Activated T-helper 2 cell treated with anti-CD3 and anti-CD28 coated beads, Interferon-gamma antibody, Interleukin-2, Interleukin-4, amounts not matched to agents 10 μg/mL and 5 μg/mL and 100 μg/mL, durations not matched to agents 14 hours and 24 hours and 36 hours (primary cell): ENCODE measurements at regions not wholly inside any gene's neighbourhood (a gene's known extent, or its start where the extent isn't known, plus 50 kb on each side); places are given as distances from the start of the nearest gene placed in this dataset.

Experiments
- DNase-seq: peaks from one replicate; pipeline ENCODE4 v3.0.0; 2021; ENCODE audit warnings: low spot score
- H3K27ac Mint-ChIP-seq: one replicate; pipeline ENCODE4 v1.8.0; 2021; ENCODE audit warnings: mixed read lengths
- H3K27me3 Mint-ChIP-seq: one replicate; pipeline ENCODE4 v1.8.0; 2021; ENCODE audit warnings: low read depth, mixed read lengths
- H3K36me3 Mint-ChIP-seq: one replicate; pipeline ENCODE4 v1.8.0; 2021; ENCODE audit warnings: low read depth, mixed read lengths
- H3K4me1 Mint-ChIP-seq: one replicate; pipeline ENCODE4 v1.8.0; 2021; ENCODE audit warnings: low read depth, mixed read lengths
- H3K4me3 Mint-ChIP-seq: one replicate; pipeline ENCODE4 v1.8.0; 2021; ENCODE audit warnings: low read depth, mild to moderate bottlenecking, moderate library complexity, mixed read lengths
- H3K9me3 Mint-ChIP-seq: one replicate; pipeline ENCODE4 v1.8.0; 2021; ENCODE audit warnings: mixed read lengths
- intact Hi-C: fragments of 100-400 bp; cut with micrococcal nuclease; formaldehyde crosslinking; loops from one replicate; pipeline ENCODE4 v1.15.1; 2023

- no peak for DNase-seq
- H3K27me3 Mint-ChIP-seq: no peaks in the 10 kb centered on the region
- no peak overlapping the region for H3K4me3 Mint-ChIP-seq
- intact Hi-C loops: no loop called here
- no peaks in the 10 kb centered on the region for H3K36me3 Mint-ChIP-seq
- H3K4me1 Mint-ChIP-seq: peaks cover 4% of the 10 kb centered on the region
- H3K27ac Mint-ChIP-seq: no peak overlapping the region
- no peaks in the 10 kb centered on the region for H3K9me3 Mint-ChIP-seq
These were observed 283.8 kb upstream of the TMEM161B start for GRCh38 chr5:88552426-88552825.

- Mint-ChIP-seq H3K27me3 (peaks cover 2% of the 10 kb centered on the region), H3K36me3 (no peaks in the 10 kb centered on the region), H3K4me3 (no peak overlapping the region), H3K27ac (no peak overlapping the region), H3K4me1 (peaks cover 4% of the 10 kb centered on the region), H3K9me3 (no peaks in the 10 kb centered on the region)
- intact Hi-C loops: no loop called here
- no peak for DNase-seq
These were observed 283.2 kb upstream of the TMEM161B start for GRCh38 chr5:88551724-88552345.

GRCh38 chr5:88550736-88551135 is 282.1 kb upstream of the TMEM161B start:
- intact Hi-C loops: no loop called here
- Mint-ChIP-seq H3K27ac (no peak overlapping the region), H3K4me3 (no peak overlapping the region), H3K27me3 (peaks cover 2% of the 10 kb centered on the region), H3K9me3 (no peaks in the 10 kb centered on the region), H3K36me3 (no peaks in the 10 kb centered on the region), H3K4me1 (peaks cover 3% of the 10 kb centered on the region)
- DNase-seq: no peak

- Mint-ChIP-seq H3K27ac (no peak overlapping the region), H3K4me1 (no peaks in the 10 kb centered on the region), H3K4me3 (no peak overlapping the region), H3K36me3 (no peaks in the 10 kb centered on the region), H3K9me3 (no peaks in the 10 kb centered on the region), H3K27me3 (peaks cover 3% of the 10 kb centered on the region)
- intact Hi-C loops: no loop called here
- no peak for DNase-seq
These were observed 279.6 kb upstream of the TMEM161B start for GRCh38 chr5:88548136-88548805.

GRCh38 chr5:88545338-88545737 is 276.7 kb upstream of the TMEM161B start:
- no peak for DNase-seq
- Mint-ChIP-seq H3K9me3 (no peaks in the 10 kb centered on the region), H3K4me3 (no peak overlapping the region), H3K4me1 (no peaks in the 10 kb centered on the region), H3K27ac (no peak overlapping the region), H3K27me3 (peaks cover 3% of the 10 kb centered on the region), H3K36me3 (no peaks in the 10 kb centered on the region)
- intact Hi-C loops: no loop called here

GRCh38 chr5:88544671-88545070 is 276.0 kb upstream of the TMEM161B start:
- intact Hi-C loops: no loop called here
- H3K27me3 Mint-ChIP-seq: peaks cover 3% of the 10 kb centered on the region
- no peaks in the 10 kb centered on the region for H3K36me3 Mint-ChIP-seq
- H3K4me1 Mint-ChIP-seq: no peaks in the 10 kb centered on the region
- no peaks in the 10 kb centered on the region for H3K9me3 Mint-ChIP-seq
- no peak overlapping the region for H3K27ac Mint-ChIP-seq
- no peak for DNase-seq
- no peak overlapping the region for H3K4me3 Mint-ChIP-seq

- Mint-ChIP-seq H3K27ac (no peak overlapping the region), H3K9me3 (no peaks in the 10 kb centered on the region), H3K4me1 (no peaks in the 10 kb centered on the region), H3K4me3 (no peak overlapping the region), H3K27me3 (peaks cover 6% of the 10 kb centered on the region), H3K36me3 (no peaks in the 10 kb centered on the region)
- intact Hi-C loops: no loop called here
- DNase-seq: no peak
These were observed 275.5 kb upstream of the TMEM161B start for GRCh38 chr5:88544136-88544645.

GRCh38 chr5:88542786-88543185 is 274.1 kb upstream of the TMEM161B start:
- DNase-seq: no peak
- H3K4me1 Mint-ChIP-seq: no peaks in the 10 kb centered on the region
- no peak overlapping the region for H3K27ac Mint-ChIP-seq
- intact Hi-C loops: no loop called here
- no peaks in the 10 kb centered on the region for H3K36me3 Mint-ChIP-seq
- no peak overlapping the region for H3K4me3 Mint-ChIP-seq
- H3K27me3 Mint-ChIP-seq: peaks cover 7% of the 10 kb centered on the region
- H3K9me3 Mint-ChIP-seq: no peaks in the 10 kb centered on the region

GRCh38 chr5:88540471-88541115 is 271.9 kb upstream of the TMEM161B start:
- H3K4me3 Mint-ChIP-seq: no peak overlapping the region
- no peaks in the 10 kb centered on the region for H3K4me1 Mint-ChIP-seq
- H3K27ac Mint-ChIP-seq: no peak overlapping the region
- intact Hi-C loops: no loop called here
- DNase-seq: no peak
- no peaks in the 10 kb centered on the region for H3K36me3 Mint-ChIP-seq
- peaks cover 5% of the 10 kb centered on the region for H3K27me3 Mint-ChIP-seq
- no peaks in the 10 kb centered on the region for H3K9me3 Mint-ChIP-seq

- Mint-ChIP-seq H3K9me3 (no peaks in the 10 kb centered on the region), H3K27ac (no peak overlapping the region), H3K36me3 (no peaks in the 10 kb centered on the region), H3K4me1 (no peaks in the 10 kb centered on the region), H3K27me3 (peaks cover 3% of the 10 kb centered on the region), H3K4me3 (no peak overlapping the region)
- no peak for DNase-seq
- intact Hi-C loops: no loop called here
These were observed 271.2 kb upstream of the TMEM161B start for GRCh38 chr5:88539693-88540365.

GRCh38 chr5:88539026-88539425 is 270.4 kb upstream of the TMEM161B start:
- no peaks in the 10 kb centered on the region for H3K36me3 Mint-ChIP-seq
- DNase-seq: no peak
- peaks cover 3% of the 10 kb centered on the region for H3K27me3 Mint-ChIP-seq
- no peak overlapping the region for H3K4me3 Mint-ChIP-seq
- intact Hi-C loops: no loop called here
- H3K4me1 Mint-ChIP-seq: no peaks in the 10 kb centered on the region
- H3K27ac Mint-ChIP-seq: no peak overlapping the region
- no peaks in the 10 kb centered on the region for H3K9me3 Mint-ChIP-seq

- Mint-ChIP-seq H3K4me1 (no peaks in the 10 kb centered on the region), H3K27me3 (peaks cover 5% of the 10 kb centered on the region), H3K4me3 (no peak overlapping the region), H3K36me3 (no peaks in the 10 kb centered on the region), H3K9me3 (no peaks in the 10 kb centered on the region), H3K27ac (no peak overlapping the region)
- intact Hi-C loops: no loop called here
- DNase-seq: no peak
These were observed 267.5 kb upstream of the TMEM161B start for GRCh38 chr5:88536146-88536545.

GRCh38 chr5:88524941-88525340 is 256.3 kb upstream of the TMEM161B start:
- Mint-ChIP-seq H3K9me3 (no peaks in the 10 kb centered on the region), H3K27ac (no peak overlapping the region), H3K4me1 (no peaks in the 10 kb centered on the region), H3K36me3 (no peaks in the 10 kb centered on the region), H3K27me3 (peaks cover 4% of the 10 kb centered on the region), H3K4me3 (no peak overlapping the region)
- no peak for DNase-seq
- intact Hi-C loops: no loop called here
